HL-60 (cell line): ENCODE measurements at regions not wholly inside any gene's neighbourhood (a gene's known extent, or its start where the extent isn't known, plus 50 kb on each side); places are given as distances from the start of the nearest gene placed in this dataset.

ENCODE experiments used
- DNase-seq, 2 experiments: peaks; one replicate each; pipeline ENCODE4 v3.0.0-alpha.2; 2010 to 2020; ENCODE audit warnings: low read depth in 1 of 2, low spot score in 1 of 2
- H3K27ac ChIP-seq: fragments of 250-450 bp; sonication (Bioruptor Pico); replicated peaks from 2 replicates; pipeline ENCODE4 v1.5.1; 2020; ENCODE audit warnings: mild to moderate bottlenecking, moderate library complexity
- H3K27me3 ChIP-seq: fragments of 250-450 bp; sonication (Bioruptor Pico); 2 replicates; pipeline ENCODE4 v1.5.1; 2021; ENCODE audit warnings: mild to moderate bottlenecking, moderate library complexity; ENCODE audit not compliant: insufficient read depth, poor library complexity, severe bottlenecking
- H3K4me3 ChIP-seq: replicated peaks from 2 replicates; pipeline ENCODE4 v1.5.1; 2011; ENCODE audit warnings: mild to moderate bottlenecking, control low read depth, low read length; ENCODE audit not compliant: insufficient read depth
- GABPA ChIP-seq: IDR thresholded peaks from 2 replicates; pipeline ENCODE4 v1.6.1; 2012; ENCODE audit warnings: low read depth
- POLR2AphosphoS5 ChIP-seq: IDR thresholded peaks from 2 replicates; pipeline ENCODE4 v1.6.1; 2012; ENCODE audit warnings: low read depth
- SPI1 ChIP-seq: IDR thresholded peaks from 2 replicates; pipeline ENCODE4 v1.6.1; 2012; ENCODE audit warnings: low read depth, mild to moderate bottlenecking, borderline replicate concordance
- TF ChIP-seq, protein P1 (sequence below): IDR thresholded peaks from one replicate; pipeline ENCODE4 v1.5.1; 2011; ENCODE audit warnings: low read length, control low read depth, inconsistent platforms; ENCODE audit not compliant: insufficient read depth
- TF ChIP-seq, protein P2 (sequence below): IDR thresholded peaks from 2 replicates; pipeline ENCODE4 v1.6.1; 2012; ENCODE audit warnings: low read depth; ENCODE audit not compliant: insufficient replicate concordance

GRCh38 chr9:82512728-82513127, 524.2 kb downstream of the SPATA31D1 start:
- TF ChIP-seq, protein P1, sequence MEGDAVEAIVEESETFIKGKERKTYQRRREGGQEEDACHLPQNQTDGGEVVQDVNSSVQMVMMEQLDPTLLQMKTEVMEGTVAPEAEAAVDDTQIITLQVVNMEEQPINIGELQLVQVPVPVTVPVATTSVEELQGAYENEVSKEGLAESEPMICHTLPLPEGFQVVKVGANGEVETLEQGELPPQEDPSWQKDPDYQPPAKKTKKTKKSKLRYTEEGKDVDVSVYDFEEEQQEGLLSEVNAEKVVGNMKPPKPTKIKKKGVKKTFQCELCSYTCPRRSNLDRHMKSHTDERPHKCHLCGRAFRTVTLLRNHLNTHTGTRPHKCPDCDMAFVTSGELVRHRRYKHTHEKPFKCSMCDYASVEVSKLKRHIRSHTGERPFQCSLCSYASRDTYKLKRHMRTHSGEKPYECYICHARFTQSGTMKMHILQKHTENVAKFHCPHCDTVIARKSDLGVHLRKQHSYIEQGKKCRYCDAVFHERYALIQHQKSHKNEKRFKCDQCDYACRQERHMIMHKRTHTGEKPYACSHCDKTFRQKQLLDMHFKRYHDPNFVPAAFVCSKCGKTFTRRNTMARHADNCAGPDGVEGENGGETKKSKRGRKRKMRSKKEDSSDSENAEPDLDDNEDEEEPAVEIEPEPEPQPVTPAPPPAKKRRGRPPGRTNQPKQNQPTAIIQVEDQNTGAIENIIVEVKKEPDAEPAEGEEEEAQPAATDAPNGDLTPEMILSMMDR: no peak
- no peak for TF ChIP-seq POLR2AphosphoS5
- TF ChIP-seq SPI1: no peak
- TF ChIP-seq GABPA: no peak
- TF ChIP-seq, protein P2, sequence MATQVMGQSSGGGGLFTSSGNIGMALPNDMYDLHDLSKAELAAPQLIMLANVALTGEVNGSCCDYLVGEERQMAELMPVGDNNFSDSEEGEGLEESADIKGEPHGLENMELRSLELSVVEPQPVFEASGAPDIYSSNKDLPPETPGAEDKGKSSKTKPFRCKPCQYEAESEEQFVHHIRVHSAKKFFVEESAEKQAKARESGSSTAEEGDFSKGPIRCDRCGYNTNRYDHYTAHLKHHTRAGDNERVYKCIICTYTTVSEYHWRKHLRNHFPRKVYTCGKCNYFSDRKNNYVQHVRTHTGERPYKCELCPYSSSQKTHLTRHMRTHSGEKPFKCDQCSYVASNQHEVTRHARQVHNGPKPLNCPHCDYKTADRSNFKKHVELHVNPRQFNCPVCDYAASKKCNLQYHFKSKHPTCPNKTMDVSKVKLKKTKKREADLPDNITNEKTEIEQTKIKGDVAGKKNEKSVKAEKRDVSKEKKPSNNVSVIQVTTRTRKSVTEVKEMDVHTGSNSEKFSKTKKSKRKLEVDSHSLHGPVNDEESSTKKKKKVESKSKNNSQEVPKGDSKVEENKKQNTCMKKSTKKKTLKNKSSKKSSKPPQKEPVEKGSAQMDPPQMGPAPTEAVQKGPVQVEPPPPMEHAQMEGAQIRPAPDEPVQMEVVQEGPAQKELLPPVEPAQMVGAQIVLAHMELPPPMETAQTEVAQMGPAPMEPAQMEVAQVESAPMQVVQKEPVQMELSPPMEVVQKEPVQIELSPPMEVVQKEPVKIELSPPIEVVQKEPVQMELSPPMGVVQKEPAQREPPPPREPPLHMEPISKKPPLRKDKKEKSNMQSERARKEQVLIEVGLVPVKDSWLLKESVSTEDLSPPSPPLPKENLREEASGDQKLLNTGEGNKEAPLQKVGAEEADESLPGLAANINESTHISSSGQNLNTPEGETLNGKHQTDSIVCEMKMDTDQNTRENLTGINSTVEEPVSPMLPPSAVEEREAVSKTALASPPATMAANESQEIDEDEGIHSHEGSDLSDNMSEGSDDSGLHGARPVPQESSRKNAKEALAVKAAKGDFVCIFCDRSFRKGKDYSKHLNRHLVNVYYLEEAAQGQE: no peak
- Histone ChIP-seq H3K4me3 (no peak overlapping the region), H3K27ac (no peak overlapping the region), H3K27me3 (no peaks in the 10 kb centered on the region)
- DNase-seq: no peak

- Histone ChIP-seq H3K27ac (no peak overlapping the region), H3K27me3 (no peaks in the 10 kb centered on the region), H3K4me3 (no peak overlapping the region)
- no peak for TF ChIP-seq POLR2AphosphoS5
- TF ChIP-seq, protein P1: no peak
- TF ChIP-seq GABPA: no peak
- TF ChIP-seq, protein P2: no peak
- no peak for TF ChIP-seq SPI1
- DNase-seq: no peak
Measured at GRCh38 chr9:82513242-82513751, 524.7 kb downstream of the SPATA31D1 start.

GRCh38 chr9:82513976-82514735, 525.6 kb downstream of the SPATA31D1 start:
- H3K27me3 ChIP-seq: no peaks in the 10 kb centered on the region
- TF ChIP-seq, protein P1: no peak
- no peak for TF ChIP-seq GABPA
- TF ChIP-seq, protein P2: no peak
- no peak for TF ChIP-seq POLR2AphosphoS5
- no peak for TF ChIP-seq SPI1
- no peak overlapping the region for H3K27ac ChIP-seq
- H3K4me3 ChIP-seq: no peak overlapping the region
- no peak for DNase-seq
